H1 (cell line): ENCODE measurements at regions not wholly inside any gene's neighbourhood (a gene's known extent, or its start where the extent isn't known, plus 50 kb on each side); places are given as distances from the start of the nearest gene placed in this dataset.

ENCODE experiments used
- ASH2L ChIP-seq: fragments of 200-600, 300-600 bp; sonication (generic); IDR thresholded peaks from one replicate; pipeline ENCODE4 v1.7.1; 2017; ENCODE audit warnings: low read length
- CHD7 ChIP-seq: fragments of 300-600 bp; sonication (generic); IDR thresholded peaks from 2 replicates; pipeline ENCODE4 v1.7.1; 2012; ENCODE audit warnings: low read length, moderate library complexity, mild to moderate bottlenecking, inconsistent platforms; ENCODE audit not compliant: insufficient replicate concordance
- HDAC6 ChIP-seq: IDR thresholded peaks from one replicate; pipeline ENCODE4 v1.7.1; 2012; ENCODE audit warnings: low read depth, mild to moderate bottlenecking, inconsistent platforms, low read length, moderate library complexity
- MAFK ChIP-seq: IDR thresholded peaks from 2 replicates; pipeline ENCODE4 v1.6.1; 2012; ENCODE audit warnings: low read depth, mild to moderate bottlenecking, improper control_type of control experiment, low read length
- TAF1 ChIP-seq: IDR thresholded peaks from 2 replicates; pipeline ENCODE4 v1.6.1; 2011; ENCODE audit warnings: mild to moderate bottlenecking, low read depth, low read length
- TBP ChIP-seq: IDR thresholded peaks from 2 replicates; pipeline ENCODE4 v1.6.1; 2011; ENCODE audit warnings: low read depth, low read length, improper control_type of control experiment
- TF ChIP-seq, protein P1 (sequence below): IDR thresholded peaks from 2 replicates; pipeline ENCODE4 v1.6.1; 2012; ENCODE audit warnings: low read length, inconsistent platforms

DNA sequence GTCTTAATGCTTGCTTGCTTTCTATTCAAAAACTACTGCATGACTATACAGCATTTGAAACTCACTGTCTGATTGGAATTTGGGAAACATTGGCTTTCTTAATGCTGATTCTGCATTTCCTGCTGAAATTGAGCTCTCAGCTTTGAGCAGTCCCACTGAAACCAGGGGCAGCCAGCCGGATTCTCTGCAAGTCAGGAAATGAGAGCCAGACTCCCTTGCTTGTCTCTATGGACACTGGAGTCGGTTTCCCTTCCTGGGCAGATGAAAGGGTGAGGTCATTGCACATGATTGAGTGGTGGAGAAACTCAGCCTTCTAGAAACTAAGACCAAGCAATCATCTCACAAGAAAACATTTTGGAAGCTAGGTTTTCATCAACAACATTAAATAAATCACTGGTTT is 119.7 kb upstream of the SPATA31C2 start (continued):
- TF ChIP-seq CHD7, result no peak
- TF ChIP-seq MAFK, result no peak
- no peak for TF ChIP-seq TAF1
- TF ChIP-seq, protein P1, sequence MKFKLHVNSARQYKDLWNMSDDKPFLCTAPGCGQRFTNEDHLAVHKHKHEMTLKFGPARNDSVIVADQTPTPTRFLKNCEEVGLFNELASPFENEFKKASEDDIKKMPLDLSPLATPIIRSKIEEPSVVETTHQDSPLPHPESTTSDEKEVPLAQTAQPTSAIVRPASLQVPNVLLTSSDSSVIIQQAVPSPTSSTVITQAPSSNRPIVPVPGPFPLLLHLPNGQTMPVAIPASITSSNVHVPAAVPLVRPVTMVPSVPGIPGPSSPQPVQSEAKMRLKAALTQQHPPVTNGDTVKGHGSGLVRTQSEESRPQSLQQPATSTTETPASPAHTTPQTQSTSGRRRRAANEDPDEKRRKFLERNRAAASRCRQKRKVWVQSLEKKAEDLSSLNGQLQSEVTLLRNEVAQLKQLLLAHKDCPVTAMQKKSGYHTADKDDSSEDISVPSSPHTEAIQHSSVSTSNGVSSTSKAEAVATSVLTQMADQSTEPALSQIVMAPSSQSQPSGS, result no peak
- TF ChIP-seq TBP, result no peak
- no peak for TF ChIP-seq HDAC6
- no peak for TF ChIP-seq ASH2L
